Epidermal melanocyte (primary cell): ENCODE measurements at regions not wholly inside any gene's neighbourhood (a gene's known extent, or its start where the extent isn't known, plus 50 kb on each side); places are given as distances from the start of the nearest gene placed in this dataset.

Experiments used
- DNase-seq: peaks from one replicate; pipeline ENCODE4 v3.0.0; 2011; ENCODE audit warnings: low spot score; ENCODE audit not compliant: insufficient read length

GRCh38 chr11:38305682-38306081 lies 1707.6 kb upstream of the RAG2 start:
- DNase-seq = no peak

- no peak for DNase-seq
Observed at GRCh38 chr11:38304926-38305325, 1706.9 kb upstream of the RAG2 start.

DNA sequence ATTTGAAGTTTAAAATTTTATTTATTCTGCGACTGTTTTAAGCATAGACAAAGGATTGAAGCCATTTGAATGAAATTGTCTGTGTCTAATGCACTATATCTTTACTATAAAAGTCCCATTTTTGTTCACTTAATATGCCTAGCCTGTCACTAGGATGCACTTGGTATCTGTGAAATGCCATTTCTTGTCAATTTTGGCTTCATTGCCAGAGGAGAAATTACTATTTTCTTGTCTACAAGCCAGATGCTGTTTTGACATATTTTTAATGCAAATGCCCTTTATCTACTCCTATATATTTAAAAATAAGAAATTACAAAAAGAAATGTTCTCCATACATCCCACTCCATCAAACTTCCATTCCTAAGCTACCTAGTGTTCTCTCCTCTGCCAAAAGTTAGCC lies 1704.5 kb upstream of the RAG2 start:
- DNase-seq = no peak

DNA sequence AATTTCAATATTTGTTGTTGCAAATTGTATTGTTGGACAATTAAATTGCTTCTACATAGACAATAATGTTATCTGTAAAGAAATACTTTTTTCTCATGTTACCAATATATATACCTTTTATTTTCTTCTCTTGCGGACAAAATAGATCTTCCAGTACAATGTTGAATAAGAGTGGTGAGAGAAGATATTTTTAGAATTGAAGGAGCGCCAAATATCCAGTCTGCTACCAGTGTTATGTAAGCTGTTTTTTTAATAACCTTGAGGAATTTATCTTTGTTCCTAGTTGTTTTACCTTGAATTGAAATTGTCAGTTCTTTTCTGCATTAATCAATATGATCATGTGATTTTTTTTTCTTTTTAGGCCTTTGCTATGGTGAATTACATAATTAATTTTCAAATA lies 1702.5 kb upstream of the RAG2 start:
- no peak for DNase-seq

DNA sequence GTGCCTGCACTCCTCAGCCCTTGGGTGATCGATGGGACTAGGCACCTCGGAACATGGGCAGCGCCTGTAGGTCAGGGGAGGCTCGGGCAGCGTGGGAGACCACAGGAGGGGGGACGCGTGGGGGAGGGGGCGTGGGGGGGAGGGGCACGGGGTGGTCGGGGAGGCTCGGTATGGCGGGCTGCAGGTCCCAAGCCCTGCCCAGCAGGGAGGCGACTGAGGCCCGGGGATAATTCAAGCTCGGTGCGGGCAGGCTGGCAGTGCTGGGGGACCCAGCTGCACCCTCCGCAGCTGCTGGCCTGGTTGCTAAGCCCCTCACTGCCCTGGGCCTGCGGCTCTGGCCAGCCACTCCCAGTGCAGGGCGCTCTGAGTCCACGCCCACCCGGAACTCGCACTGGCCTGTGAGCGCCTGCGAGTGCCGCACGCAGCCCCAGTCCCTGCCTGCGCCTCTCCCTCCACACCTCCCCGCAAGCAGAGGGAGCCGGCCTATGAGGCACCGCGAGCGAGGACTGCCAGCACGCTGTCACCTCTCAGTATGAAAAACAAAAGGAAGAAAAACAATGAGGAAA lies 1698.3 kb upstream of the RAG2 start:
- no peak for DNase-seq

DNA sequence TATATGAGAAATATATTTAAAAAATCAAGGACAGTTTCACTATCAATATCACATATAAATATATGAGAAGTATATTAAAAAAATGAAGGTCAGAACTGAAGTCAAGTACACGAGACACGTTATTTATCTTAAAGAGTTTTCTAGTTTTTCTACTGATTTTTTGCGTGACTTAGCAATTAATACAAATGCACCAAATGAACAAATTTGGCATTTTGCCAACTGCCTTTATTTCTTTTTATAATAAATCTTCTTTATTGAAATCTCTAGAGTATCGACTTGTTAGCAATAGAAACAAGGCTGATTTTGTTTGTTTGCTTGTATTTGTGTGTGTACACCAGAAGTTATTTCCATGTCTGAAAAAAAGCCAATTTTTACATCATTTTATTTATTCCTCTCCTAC lies 1684.7 kb upstream of the RAG2 start:
- DNase-seq = no peak

- no peak for DNase-seq
Observed at GRCh38 chr11:38278457-38279141, 1680.6 kb upstream of the RAG2 start.

DNA sequence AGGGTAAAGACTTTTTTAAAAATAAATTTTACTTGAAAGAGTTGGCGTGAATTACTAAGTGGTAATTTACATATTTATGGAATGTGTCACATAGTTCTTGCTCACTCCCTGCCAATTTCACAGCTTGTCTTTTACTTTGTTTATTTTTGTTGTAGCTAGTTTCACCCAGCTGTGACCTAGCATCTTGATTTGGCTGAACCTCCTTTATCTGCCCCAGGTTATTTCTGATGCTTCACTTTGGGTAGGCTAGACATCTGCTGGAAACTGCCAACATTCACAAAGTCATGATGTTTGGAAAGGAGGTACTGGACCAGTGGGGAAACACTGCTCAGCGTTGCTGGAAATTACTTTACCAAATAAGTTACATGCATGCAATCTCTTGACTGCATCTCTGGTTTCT lies 1676.0 kb upstream of the RAG2 start:
- no peak for DNase-seq

DNA sequence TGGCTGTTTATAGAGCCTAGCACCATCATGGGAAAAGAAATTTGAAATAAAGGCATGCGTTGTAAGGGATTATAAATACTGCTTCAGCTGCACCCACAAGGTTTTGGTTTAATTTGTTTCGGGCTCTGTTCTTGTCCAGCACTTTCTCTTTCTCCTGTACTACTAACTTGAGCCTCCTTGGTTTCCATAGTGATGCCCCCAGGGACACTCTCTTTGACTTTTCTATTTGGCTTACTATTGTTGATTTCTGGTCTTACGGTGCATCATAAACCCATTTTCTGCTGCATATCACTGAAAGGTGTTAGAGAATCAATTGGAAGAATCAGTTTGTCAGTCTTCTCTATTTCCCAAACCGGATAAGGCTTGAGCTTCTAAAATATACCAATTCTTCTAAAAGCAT lies 1674.3 kb upstream of the RAG2 start:
- DNase-seq = no peak

DNA sequence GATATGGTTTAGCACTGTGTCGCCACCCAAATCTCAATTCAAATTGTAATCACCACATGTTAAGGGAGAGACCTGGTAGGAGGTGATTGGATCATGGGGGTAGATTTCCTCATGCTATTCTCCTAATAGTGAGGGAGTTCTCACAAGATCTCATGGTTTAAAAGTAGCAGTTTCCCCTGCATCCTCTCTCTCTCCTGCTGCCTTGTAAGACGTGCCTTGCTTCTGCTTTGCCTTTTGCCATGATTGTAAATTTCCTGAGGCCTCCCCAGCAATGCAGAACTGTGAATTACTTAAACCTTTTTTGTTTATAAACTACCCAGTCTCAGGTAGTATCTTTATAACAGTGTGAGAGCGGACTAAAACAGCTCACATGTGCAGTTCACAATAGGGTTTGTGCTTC lies 1668.7 kb upstream of the RAG2 start:
- no peak for DNase-seq

DNA sequence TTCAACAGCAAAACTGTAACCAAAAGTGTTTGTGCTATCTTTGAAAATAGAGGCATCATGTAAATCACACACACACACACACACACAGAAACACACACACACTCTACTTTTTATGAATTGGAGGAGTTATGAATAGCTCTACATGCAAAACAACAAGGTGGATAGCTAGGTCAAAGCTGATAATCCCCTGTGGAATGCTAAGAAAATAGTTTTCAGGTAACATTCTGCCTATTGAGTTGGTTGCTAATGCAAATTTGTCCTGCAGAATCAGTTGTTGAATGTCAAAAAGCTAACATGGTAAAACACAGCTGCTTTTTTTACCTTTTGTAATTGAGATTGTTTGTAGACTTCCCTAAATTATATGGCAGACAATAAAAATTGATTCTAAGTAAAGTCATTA lies 1658.4 kb upstream of the RAG2 start:
- DNase-seq = no peak

DNA sequence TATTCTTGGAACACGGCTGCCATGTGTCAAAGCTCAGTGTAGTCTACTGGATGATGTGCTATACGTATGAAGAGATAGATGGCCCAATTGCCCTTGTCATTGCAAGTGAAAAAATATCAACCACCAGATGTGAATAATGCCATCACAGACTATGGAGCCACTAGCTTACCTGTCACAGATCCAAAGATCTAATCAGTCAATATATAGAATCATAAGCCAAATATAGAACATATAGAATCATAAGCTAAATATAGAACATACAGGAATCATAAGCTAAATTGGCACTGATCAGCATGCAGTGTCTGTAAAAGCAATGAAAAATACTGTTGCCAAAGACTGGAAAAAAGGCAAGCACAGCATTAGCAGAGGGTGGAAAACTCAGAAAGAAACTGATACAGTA lies 1656.9 kb upstream of the RAG2 start:
- no peak for DNase-seq

- DNase-seq = no peak
Observed at GRCh38 chr11:38252620-38253019, 1654.6 kb upstream of the RAG2 start.

GRCh38 chr11:38246451-38246850 lies 1648.4 kb upstream of the RAG2 start:
- no peak for DNase-seq

- DNase-seq = no peak
Observed at GRCh38 chr11:38226684-38227083, 1628.6 kb upstream of the RAG2 start.

GRCh38 chr11:38221295-38221694 lies 1623.3 kb upstream of the RAG2 start:
- DNase-seq = no peak

DNA sequence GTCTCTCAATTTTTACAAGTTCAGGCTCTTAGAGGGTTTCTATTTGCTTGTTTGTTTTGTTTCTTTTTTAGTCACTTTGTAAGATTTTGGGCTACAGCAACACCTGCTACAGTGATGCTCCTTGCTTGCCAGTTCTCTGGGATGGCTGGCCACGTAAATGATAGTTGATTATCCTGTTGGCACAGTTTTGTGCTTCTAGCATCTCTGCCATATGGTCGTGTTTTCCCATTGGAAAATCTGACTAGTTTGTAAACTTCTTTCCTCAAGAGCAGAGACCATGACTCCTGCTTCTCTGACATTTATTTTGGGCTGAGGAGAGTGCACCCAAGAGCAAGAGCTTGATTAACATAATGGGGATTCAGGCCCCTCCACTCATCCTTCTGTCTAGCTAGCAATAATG lies 1621.6 kb upstream of the RAG2 start:
- DNase-seq = no peak

- no peak for DNase-seq
Observed at GRCh38 chr11:38208951-38209350, 1610.9 kb upstream of the RAG2 start.

GRCh38 chr11:38206663-38207062 lies 1608.6 kb upstream of the RAG2 start:
- no peak for DNase-seq

DNA sequence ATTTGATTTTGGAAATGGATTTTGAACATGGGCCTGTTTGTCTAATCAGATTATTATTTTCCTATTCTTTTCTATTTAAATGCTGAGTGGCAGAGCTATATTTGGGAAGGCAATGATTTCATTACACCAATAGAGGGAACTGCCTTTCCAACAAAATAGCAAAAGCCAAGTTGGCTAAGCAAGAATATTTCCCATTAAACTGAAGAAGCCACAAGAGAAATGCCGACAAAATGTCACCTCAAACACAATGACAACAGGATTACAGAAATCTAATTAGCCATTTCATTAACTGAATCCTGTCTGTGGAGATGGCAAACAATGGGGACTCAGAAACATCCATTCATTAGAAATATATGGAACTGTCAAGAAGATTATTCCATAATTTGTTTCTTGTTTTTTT lies 1593.1 kb upstream of the RAG2 start:
- no peak for DNase-seq

- DNase-seq = no peak
Observed at GRCh38 chr11:38182126-38182866, 1584.3 kb upstream of the RAG2 start.

DNA sequence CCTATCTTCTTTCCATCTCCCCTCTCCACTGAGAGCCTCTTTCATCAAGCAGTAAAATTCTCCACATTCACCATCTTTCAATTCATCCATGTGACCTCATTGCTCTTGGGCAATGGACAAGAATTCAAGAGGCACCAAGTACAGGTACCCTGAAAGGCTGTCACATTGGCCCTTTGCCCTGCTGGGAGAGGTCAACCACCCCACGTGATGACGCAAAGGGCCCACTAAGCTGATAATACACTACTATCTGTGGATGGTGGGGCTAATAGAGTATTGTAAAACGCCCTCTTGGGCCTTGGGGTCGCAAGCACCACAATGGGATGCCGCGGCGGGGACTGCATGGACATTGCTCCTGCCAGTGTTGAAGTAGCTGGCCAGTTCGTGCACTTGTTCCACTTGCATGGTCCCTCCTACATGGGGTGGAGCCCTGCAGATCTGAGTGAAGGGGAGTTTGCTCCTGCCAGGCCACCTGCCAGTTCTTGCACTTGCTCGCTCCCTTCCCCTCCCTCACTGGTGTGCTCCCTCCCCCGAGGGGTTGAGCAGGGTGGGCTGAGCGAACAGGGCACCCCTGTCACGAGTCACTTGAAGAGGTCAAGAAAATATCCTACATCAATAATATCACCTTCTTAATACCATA lies 1578.8 kb upstream of the RAG2 start:
- DNase-seq = no peak
